ENCODE measurements at regions not wholly inside any gene's neighbourhood (a gene's known extent, or its start where the extent isn't known, plus 50 kb on each side); places are given as distances from the start of the nearest gene placed in this dataset.

DNA sequence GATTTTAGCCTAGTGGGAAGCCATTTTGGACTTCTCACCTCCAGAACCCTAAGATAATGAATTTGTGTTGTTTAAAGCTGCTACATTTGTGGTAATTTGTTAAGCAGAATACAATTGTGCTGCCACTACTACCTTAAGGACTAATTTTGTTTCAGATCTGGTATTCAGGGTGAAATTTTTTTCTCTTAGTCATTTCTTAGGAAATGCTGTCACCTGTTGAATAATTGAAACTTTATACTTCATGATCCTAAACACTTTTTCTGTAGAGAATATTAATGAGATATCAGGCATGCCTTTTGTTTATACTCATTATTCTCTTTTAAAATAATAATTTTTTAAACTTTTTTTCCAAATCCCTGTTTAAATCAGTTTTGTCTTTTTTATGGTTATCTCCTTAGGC is 246.8 kb downstream of the TGFB2 start:
- Histone ChIP-seq H3F3A (ENCODE audit: low read length, unreplicated experiment) (peaks cover 6% of the 10 kb centered on the region), H3K27me3 (ENCODE audit: low read length) (no peaks in the 10 kb centered on the region), H3K4me3 (ENCODE audit: low read length) (no peak overlapping the region), H4K20me1 (ENCODE audit: low read length) (no peaks in the 10 kb centered on the region), H3K36me3 (ENCODE audit: low read depth, low read length) (no peaks in the 10 kb centered on the region; the same call in 1 of the 2 replicates), H3K4me1 (ENCODE audit: insufficient read depth, low read length) (peaks cover 20% of the 10 kb centered on the region), H3K9me3 (ENCODE audit: low read length) (peaks cover 7% of the 10 kb centered on the region; the same call in 1 of the 2 replicates), H3K79me2 (ENCODE audit: low read length) (no peaks in the 10 kb centered on the region), H3K4me2 (ENCODE audit: low read length) (peak overlapping the region; percentile 21), H3K27ac (ENCODE audit: low read length) (peak overlapping the region; percentile 55), H3K9ac (ENCODE audit: low read length) (no peak overlapping the region), H3K9me2 (replicated peaks; ENCODE audit: low read length) (no peaks in the 10 kb centered on the region), H2AFZ (ENCODE audit: low read length) (no peak overlapping the region)
- intact Hi-C loops (cut with micrococcal nuclease), result loop anchor here (1.0 to 2.0 kb wide), 2 partner anchors 231 to 247 kb away; partner anchors contain the start of gene TGFB2
- ATAC-seq (peak; percentile 31; the same call in 1 of the 2 replicates), DNase-seq (peak; percentile 61)
- TF ChIP-seq EZH2phosphoT487 (IDR thresholded peaks at IDR 0.05; ENCODE audit: borderline replicate concordance, low read length) (no peak), EZH2 (IDR thresholded peaks at IDR 0.05; ENCODE audit: low read length, unreplicated experiment) (no peak)
- TF ChIP-seq, protein P1, sequence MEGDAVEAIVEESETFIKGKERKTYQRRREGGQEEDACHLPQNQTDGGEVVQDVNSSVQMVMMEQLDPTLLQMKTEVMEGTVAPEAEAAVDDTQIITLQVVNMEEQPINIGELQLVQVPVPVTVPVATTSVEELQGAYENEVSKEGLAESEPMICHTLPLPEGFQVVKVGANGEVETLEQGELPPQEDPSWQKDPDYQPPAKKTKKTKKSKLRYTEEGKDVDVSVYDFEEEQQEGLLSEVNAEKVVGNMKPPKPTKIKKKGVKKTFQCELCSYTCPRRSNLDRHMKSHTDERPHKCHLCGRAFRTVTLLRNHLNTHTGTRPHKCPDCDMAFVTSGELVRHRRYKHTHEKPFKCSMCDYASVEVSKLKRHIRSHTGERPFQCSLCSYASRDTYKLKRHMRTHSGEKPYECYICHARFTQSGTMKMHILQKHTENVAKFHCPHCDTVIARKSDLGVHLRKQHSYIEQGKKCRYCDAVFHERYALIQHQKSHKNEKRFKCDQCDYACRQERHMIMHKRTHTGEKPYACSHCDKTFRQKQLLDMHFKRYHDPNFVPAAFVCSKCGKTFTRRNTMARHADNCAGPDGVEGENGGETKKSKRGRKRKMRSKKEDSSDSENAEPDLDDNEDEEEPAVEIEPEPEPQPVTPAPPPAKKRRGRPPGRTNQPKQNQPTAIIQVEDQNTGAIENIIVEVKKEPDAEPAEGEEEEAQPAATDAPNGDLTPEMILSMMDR (conservative IDR thresholded peaks at IDR 0.05; ENCODE audit: low read depth, low read length), result no peak
- POLR2A ChIA-PET (ENCODE audit: unreplicated experiment), result interaction anchor here (0.7 kb wide), 1 partner anchor 15 kb away, joined by 3 read pairs; no protein-coding TSS in a partner anchor
- no TSS peak for BruUV-seq (replicated peaks)
- CTCF ChIA-PET, result no interaction called here

DNA sequence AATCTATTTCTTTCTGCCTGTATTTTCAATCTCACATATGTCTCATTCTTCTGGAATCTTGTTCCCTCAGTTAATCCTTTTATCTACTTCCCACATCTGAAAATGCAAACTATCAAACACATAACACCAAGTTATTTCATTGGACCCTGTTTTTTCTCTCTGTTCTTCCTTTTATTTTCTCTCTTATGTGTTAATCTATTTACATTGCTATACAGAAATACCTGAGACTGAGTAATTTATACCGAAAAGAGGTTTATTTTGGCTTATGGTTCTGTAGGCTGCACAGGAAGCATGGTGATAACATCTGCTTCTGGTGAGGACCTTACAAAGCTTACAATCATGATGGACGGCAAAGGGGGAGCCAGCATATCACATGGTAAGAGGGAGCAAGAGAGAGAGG is 247.6 kb downstream of the TGFB2 start:
- intact Hi-C loops (cut with micrococcal nuclease), result loop anchor here (1.0 to 2.0 kb wide), 2 partner anchors 231 to 248 kb away; partner anchors contain the start of gene TGFB2
- H3K27ac ChIP-seq (ENCODE audit: low read length), result peak overlapping the region; percentile 55
- peak; percentile 93 for DNase-seq
- TF ChIP-seq, protein P1 (conservative IDR thresholded peaks at IDR 0.05; ENCODE audit: low read depth, low read length), result no peak
- TF ChIP-seq EZH2 (IDR thresholded peaks at IDR 0.05; ENCODE audit: low read length, unreplicated experiment) (no peak), EZH2phosphoT487 (IDR thresholded peaks at IDR 0.05; ENCODE audit: borderline replicate concordance, low read length) (no peak)
- no peaks in the 10 kb centered on the region for H3K9me2 ChIP-seq (replicated peaks; ENCODE audit: low read length)
- H3K27me3 ChIP-seq (ENCODE audit: low read length), result no peaks in the 10 kb centered on the region
- H4K20me1 ChIP-seq (ENCODE audit: low read length), result no peaks in the 10 kb centered on the region
- peaks cover 7% of the 10 kb centered on the region; the same call in 1 of the 2 replicates for H3K9me3 ChIP-seq (ENCODE audit: low read length)
- POLR2A ChIA-PET (ENCODE audit: unreplicated experiment), result no interaction called here
- CTCF ChIA-PET, result no interaction called here
- H3K4me2 ChIP-seq (ENCODE audit: low read length), result peak overlapping the region; percentile 21
- H2AFZ ChIP-seq (ENCODE audit: low read length), result 0 out of 2 replicates have a peak overlapping the region, but pooled peaks have one; percentile 9
- H3K79me2 ChIP-seq (ENCODE audit: low read length), result no peaks in the 10 kb centered on the region
- no peak overlapping the region; the same call in 1 of the 2 replicates for H3K4me3 ChIP-seq (ENCODE audit: low read length)
- peaks cover 19% of the 10 kb centered on the region for H3K4me1 ChIP-seq (ENCODE audit: insufficient read depth, low read length)
- H3F3A ChIP-seq (ENCODE audit: low read length, unreplicated experiment), result peaks cover 6% of the 10 kb centered on the region
- no peaks in the 10 kb centered on the region; the same call in 1 of the 2 replicates for H3K36me3 ChIP-seq (ENCODE audit: low read depth, low read length)
- ATAC-seq, result peak; percentile 90
- no peak overlapping the region for H3K9ac ChIP-seq (ENCODE audit: low read length)
- BruUV-seq (replicated peaks), result no TSS peak

DNA sequence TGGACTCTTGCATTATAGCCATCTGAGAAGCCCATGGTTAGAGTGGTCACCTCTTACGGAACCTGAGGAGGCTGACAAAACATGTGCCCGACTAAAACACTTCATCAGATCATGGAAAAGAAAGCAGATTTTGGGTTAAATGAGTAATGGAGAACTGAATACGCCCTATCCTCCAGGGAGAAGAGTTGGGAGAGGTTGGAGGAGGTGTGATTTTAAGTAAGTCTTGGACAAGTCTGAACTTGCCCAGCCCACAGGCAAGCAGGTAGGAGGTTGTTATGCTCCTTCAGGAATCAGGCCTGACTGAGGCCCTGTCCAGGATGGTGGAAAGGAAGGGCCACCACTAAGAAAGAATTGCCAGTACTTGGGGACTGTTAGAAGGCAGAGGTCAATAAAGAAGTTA is 255.8 kb downstream of the TGFB2 start:
- BruUV-seq (replicated peaks), result no TSS peak
- no peaks in the 10 kb centered on the region for H3K9me2 ChIP-seq (replicated peaks; ENCODE audit: low read length)
- H3K4me1 ChIP-seq (ENCODE audit: insufficient read depth, low read length), result no peaks in the 10 kb centered on the region
- no peak for TF ChIP-seq EZH2 (IDR thresholded peaks at IDR 0.05; ENCODE audit: low read length, unreplicated experiment)
- no peak for TF ChIP-seq EZH2phosphoT487 (IDR thresholded peaks at IDR 0.05; ENCODE audit: borderline replicate concordance, low read length)
- TF ChIP-seq, protein P1 (conservative IDR thresholded peaks at IDR 0.05; ENCODE audit: low read depth, low read length), result no peak
- H3K27ac ChIP-seq (ENCODE audit: low read length), result no peak overlapping the region
- H3K4me2 ChIP-seq (ENCODE audit: low read length), result no peak overlapping the region
- H3K36me3 ChIP-seq (ENCODE audit: low read depth, low read length), result no peaks in the 10 kb centered on the region
- ChIA-PET CTCF (no interaction called here), POLR2A (ENCODE audit: unreplicated experiment) (no interaction called here)
- no peak for ATAC-seq
- H3K79me2 ChIP-seq (ENCODE audit: low read length), result no peaks in the 10 kb centered on the region
- DNase-seq, result no peak
- no peak overlapping the region for H3K9ac ChIP-seq (ENCODE audit: low read length)
- H4K20me1 ChIP-seq (ENCODE audit: low read length), result no peaks in the 10 kb centered on the region
- no peak overlapping the region for H3K4me3 ChIP-seq (ENCODE audit: low read length)
- no peaks in the 10 kb centered on the region for H3K27me3 ChIP-seq (ENCODE audit: low read length)
- H2AFZ ChIP-seq (ENCODE audit: low read length), result peak overlapping the region; percentile 10; the same call in 1 of the 2 replicates
- H3F3A ChIP-seq (ENCODE audit: low read length, unreplicated experiment), result no peaks in the 10 kb centered on the region
- no peaks in the 10 kb centered on the region for H3K9me3 ChIP-seq (ENCODE audit: low read length)
- intact Hi-C loops (cut with micrococcal nuclease), result no loop called here
